Coronary artery (tissue), 2 donors: ENCODE measurements at regions not wholly inside any gene's neighbourhood (a gene's known extent, or its start where the extent isn't known, plus 50 kb on each side); places are given as distances from the start of the nearest gene placed in this dataset.

Source experiments
- DNase-seq: peaks from one replicate; pipeline ENCODE4 v3.0.0-alpha.2; 2017; ENCODE audit warnings: low spot score
- H3K27ac ChIP-seq, 2 donors: fragments of 200-600 bp; sonication (generic); one replicate each; pipeline ENCODE4 v1.5.1; 2016 to 2019
- H3K4me3 ChIP-seq: fragments of 200-600 bp; sonication (generic); 2 replicates; pipeline ENCODE4 v1.5.1; 2016; ENCODE audit warnings: mild to moderate bottlenecking, moderate library complexity
- CTCF ChIP-seq: fragments of 200-600 bp; sonication (generic); IDR thresholded peaks from one replicate; pipeline ENCODE4 v1.5.1; 2019; ENCODE audit warnings: antibody characterized with exemption

- no peak for DNase-seq
- Histone ChIP-seq H3K27ac (no peak overlapping the region), H3K4me3 (no peak overlapping the region)
- no peak for TF ChIP-seq CTCF
These were observed 469.3 kb downstream of the CDH26 start for GRCh38 chr20:60427516-60427915.

- DNase-seq: no peak
- no peak overlapping the region for H3K4me3 ChIP-seq
- H3K27ac ChIP-seq: no peak overlapping the region
- TF ChIP-seq CTCF: no peak
These were observed 470.4 kb downstream of the CDH26 start for GRCh38 chr20:60428651-60429050.

- H3K4me3 ChIP-seq: no peak overlapping the region
- no peak for DNase-seq
- H3K27ac ChIP-seq: no peak overlapping the region
- TF ChIP-seq CTCF: no peak
These were observed 472.3 kb downstream of the CDH26 start for GRCh38 chr20:60430516-60431001.

GRCh38 chr20:60431349-60431748, 473.1 kb downstream of the CDH26 start:
- no peak for TF ChIP-seq CTCF
- no peak overlapping the region for H3K27ac ChIP-seq
- no peak overlapping the region for H3K4me3 ChIP-seq
- DNase-seq: no peak

GRCh38 chr20:60437418-60437817, 479.2 kb downstream of the CDH26 start:
- DNase-seq: no peak
- H3K27ac ChIP-seq: no peak overlapping the region
- no peak overlapping the region for H3K4me3 ChIP-seq
- TF ChIP-seq CTCF: no peak

GRCh38 chr20:60446267-60447111, 488.3 kb downstream of the CDH26 start:
- no peak for TF ChIP-seq CTCF
- no peak for DNase-seq
- no peak overlapping the region for H3K27ac ChIP-seq
- H3K4me3 ChIP-seq: no peak overlapping the region

GRCh38 chr20:60447703-60448102, 489.5 kb downstream of the CDH26 start:
- H3K27ac ChIP-seq: no peak overlapping the region
- no peak overlapping the region for H3K4me3 ChIP-seq
- TF ChIP-seq CTCF: no peak
- DNase-seq: no peak
